ENCODE measurements at regions not wholly inside any gene's neighbourhood (a gene's known extent, or its start where the extent isn't known, plus 50 kb on each side); places are given as distances from the start of the nearest gene placed in this dataset.

DNA sequence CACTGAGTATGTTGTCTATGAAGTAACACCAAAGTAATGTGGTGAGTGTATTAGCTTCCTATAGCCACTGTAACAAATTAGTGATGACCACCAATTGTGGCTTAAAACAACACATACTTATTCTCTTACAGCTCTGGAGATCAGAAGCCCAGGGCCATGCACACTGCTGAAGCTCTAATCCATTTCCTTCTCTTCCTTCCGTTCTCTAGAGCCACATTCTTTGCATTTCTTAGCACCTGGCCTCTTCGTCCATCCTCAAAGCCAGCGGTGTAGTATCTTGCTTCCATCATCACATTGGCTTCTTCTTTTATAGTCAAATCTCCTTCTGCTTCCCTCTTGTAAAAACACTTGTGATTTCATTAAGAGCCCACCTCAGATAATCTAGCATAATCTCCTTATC, 230.3 kb upstream of the RFX3 start:
- TF ChIP-seq, protein P1, sequence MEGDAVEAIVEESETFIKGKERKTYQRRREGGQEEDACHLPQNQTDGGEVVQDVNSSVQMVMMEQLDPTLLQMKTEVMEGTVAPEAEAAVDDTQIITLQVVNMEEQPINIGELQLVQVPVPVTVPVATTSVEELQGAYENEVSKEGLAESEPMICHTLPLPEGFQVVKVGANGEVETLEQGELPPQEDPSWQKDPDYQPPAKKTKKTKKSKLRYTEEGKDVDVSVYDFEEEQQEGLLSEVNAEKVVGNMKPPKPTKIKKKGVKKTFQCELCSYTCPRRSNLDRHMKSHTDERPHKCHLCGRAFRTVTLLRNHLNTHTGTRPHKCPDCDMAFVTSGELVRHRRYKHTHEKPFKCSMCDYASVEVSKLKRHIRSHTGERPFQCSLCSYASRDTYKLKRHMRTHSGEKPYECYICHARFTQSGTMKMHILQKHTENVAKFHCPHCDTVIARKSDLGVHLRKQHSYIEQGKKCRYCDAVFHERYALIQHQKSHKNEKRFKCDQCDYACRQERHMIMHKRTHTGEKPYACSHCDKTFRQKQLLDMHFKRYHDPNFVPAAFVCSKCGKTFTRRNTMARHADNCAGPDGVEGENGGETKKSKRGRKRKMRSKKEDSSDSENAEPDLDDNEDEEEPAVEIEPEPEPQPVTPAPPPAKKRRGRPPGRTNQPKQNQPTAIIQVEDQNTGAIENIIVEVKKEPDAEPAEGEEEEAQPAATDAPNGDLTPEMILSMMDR (IDR thresholded peaks at IDR 0.05; ENCODE audit: low read depth, low read length): no peak
- TF ChIP-seq EZH2phosphoT487 (IDR thresholded peaks at IDR 0.05; ENCODE audit: low read depth): no peak
